ENCODE measurements at regions not wholly inside any gene's neighbourhood (a gene's known extent, or its start where the extent isn't known, plus 50 kb on each side); places are given as distances from the start of the nearest gene placed in this dataset.

DNA sequence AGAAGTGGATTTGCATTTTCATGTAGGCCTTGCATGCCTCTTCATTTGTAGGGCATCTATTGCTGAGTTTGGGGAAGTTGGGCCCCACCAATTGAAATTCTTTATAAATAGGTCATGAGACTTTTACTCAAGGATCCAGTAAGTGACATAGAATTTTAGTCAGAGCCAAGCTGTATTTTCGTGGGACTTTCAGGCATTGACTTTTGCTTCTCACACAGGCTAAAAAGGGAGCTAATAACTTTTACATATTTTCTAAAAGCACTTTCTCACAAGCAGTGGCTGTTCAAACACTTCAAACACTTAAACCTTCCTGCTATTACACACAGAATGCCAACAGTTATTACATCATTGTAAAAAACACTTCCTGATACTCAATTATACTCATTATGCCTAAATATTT, 260.5 kb downstream of the MSRB3 start:
- DNase-seq (ENCODE audit: low spot score) = no peak
- intact Hi-C loops (cut with DNase I) = no loop called here

- DNase-seq (ENCODE audit: low spot score) = no peak
- intact Hi-C loops (cut with DNase I) = no loop called here
Measured at GRCh38 chr12:65540140-65540539, 261.7 kb downstream of the MSRB3 start.

- intact Hi-C loops (cut with DNase I) = no loop called here
- no peak for DNase-seq (ENCODE audit: low spot score)
Measured at GRCh38 chr12:65546528-65546927, 268.0 kb downstream of the MSRB3 start.

DNA sequence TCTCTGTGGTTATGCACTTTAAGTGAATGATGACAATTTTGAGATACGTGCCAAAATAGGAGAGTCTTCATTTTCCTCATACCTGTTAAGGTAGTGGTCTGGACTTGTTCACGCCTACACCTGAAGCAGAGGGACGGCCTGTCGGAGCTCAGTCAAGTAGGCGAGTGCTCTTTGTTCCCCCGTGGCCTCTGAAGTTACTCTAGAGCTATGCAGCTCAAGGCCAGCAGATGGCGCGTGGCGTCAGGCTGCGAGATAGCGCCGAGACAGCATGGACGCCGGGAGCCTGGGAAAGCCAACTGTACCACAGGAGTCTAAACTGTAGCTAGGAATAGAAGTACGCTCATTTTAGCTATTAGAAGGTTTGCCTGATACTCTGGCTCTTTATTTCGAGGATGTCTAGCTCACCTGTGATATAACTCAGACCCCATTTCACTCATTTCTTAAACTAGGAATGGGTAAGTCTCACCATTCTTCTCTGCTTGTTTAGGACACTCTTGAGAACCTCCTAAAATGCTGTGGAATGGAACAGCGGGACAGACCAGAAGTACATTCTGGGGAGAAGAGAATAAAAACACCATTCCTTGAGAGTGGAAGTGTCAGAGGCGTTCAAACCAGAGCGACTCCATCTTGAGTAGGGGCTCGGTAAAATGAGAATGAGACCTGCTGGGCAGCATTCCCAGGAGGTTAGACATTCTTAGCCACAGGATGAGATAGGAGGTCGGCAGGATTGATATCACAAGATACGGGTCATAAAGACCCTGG, 267.4 kb upstream of the HMGA2 start:
- peak; percentile 92 for DNase-seq (ENCODE audit: low spot score)
- intact Hi-C loops (cut with DNase I) = loop anchor here in 1 of 2 donors (10.0 kb wide), 1 partner anchor 528 kb away; no protein-coding TSS in a partner anchor

GRCh38 chr12:65557438-65558181, 266.7 kb upstream of the HMGA2 start:
- DNase-seq (ENCODE audit: low spot score) = no peak
- intact Hi-C loops (cut with DNase I) = loop anchor here in 1 of 2 donors (10.0 kb wide), 1 partner anchor 527 kb away; no protein-coding TSS in a partner anchor

DNA sequence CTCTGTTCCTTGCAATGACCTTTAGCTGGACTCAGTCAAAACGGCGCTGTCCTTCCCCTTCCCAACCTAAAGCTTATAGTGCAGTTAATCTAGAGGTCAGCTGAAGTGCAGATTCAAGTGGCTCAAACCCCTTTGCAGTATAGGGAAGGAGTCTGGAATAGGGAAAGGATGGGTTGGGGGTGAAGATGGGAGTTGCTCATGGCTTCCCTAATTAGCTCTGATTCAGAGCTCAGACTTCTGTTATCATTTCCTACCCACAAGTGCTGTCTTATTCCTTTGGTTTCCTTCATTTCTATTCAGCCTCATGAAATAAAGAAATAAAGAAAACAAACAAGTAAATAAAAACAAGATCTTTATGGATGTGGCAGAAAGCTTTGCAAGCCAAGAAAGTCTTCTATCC, 264.0 kb upstream of the HMGA2 start:
- DNase-seq (ENCODE audit: low spot score) = no peak
- intact Hi-C loops (cut with DNase I) = no loop called here

DNA sequence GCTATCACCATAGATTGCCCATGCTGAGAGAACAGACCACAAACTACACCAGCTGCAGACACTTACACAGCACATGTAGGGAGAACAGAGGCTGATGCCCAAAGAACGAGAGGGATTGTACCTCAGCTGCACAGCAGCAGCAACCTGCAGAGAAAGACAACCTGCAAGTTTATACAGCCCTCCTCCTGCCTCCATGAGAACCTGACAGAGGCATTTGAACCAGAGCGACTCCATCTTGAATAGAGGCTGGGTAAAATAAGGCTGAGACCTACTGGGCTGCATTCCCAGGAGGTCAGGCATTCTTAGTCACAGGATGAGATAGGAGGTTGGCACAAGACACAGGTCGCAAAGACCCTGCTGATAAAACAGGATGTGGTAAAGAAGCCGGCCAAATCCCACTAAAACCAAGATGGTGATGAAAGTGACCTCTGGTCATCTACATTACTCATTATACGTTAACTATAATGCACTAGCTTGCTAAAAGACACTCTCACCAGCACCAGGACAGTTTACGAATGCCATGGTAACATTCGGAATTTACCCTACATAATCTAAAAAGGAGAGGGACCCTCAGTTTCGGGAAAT, 262.4 kb upstream of the HMGA2 start:
- DNase-seq (ENCODE audit: low spot score) = no peak
- intact Hi-C loops (cut with DNase I) = no loop called here

- intact Hi-C loops (cut with DNase I) = no loop called here
- DNase-seq (ENCODE audit: low spot score) = no peak
Measured at GRCh38 chr12:65565601-65566560, 258.4 kb upstream of the HMGA2 start.

DNA sequence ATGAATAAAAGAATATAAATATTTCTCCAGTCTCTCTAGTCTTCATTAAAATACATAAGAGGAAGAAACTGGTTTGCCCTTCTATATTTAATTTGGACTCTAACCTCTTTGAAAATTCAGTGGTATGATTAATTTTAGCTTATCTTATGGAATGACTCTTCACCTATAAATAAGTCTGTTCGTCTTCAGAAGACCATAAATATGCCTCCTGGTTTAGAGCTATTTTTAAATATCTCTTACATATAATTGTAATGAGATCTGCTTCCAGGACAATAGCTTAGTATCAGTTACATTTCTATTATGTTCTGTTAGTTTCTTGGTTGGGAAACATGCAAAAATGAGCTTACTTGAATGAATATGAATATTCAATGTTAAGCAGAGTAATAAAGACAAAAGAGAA, 257.5 kb upstream of the HMGA2 start:
- DNase-seq (ENCODE audit: low spot score) = no peak
- intact Hi-C loops (cut with DNase I) = no loop called here

- intact Hi-C loops (cut with DNase I) = no loop called here
- DNase-seq (ENCODE audit: low spot score) = no peak
Measured at GRCh38 chr12:65567820-65568219, 256.5 kb upstream of the HMGA2 start.

GRCh38 chr12:65568517-65568916, 255.8 kb upstream of the HMGA2 start:
- no peak for DNase-seq (ENCODE audit: low spot score)
- intact Hi-C loops (cut with DNase I) = no loop called here

DNA sequence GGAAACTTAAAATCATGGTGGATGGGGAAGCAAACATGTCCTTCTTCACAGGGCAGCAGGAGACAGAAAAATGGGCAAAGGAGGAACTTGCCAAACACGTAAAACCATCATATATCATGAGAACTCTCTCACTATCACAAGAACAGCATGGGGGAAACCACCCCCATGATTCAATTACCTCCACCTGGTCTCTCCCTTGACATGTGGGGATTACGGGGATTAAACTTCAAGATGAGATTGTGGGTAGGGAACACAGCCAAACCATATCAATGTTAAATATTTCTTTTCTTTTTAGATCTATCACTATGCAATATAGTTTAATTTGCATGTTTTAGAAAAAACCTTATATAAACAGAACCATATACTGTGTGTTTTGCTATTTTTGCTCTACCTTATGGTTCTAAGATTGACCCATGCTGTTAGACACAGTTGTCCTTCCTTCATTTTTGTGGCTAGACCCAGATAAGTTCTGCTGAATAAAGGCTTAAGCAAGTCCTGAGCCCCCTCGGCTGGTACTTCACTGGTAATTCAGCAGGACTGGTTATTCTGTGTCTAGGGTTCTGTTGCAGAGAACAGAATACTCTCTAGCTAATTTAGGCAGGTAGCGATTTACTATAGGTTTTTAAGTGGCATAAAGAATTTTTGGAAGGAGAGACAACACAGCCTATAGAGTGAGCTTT, 253.7 kb upstream of the HMGA2 start:
- DNase-seq (ENCODE audit: low spot score) = no peak
- intact Hi-C loops (cut with DNase I) = no loop called here

DNA sequence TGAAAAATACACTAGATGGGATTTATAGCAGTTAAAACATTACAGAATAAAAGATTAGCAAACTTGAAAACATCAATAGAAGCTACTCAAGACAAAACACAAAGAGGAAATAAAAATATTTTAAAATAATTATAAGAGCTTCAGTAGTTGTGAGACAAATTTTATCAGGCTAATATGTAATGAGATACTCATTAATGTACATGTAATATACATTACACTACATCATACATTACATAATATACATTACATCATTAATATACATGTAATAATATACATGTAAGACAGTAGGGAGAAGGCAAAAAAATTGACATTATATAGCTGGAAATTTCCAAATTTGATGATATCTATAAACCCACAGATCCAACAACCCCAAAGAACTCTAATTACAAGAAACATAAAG, 249.4 kb upstream of the HMGA2 start:
- intact Hi-C loops (cut with DNase I) = no loop called here
- DNase-seq (ENCODE audit: low spot score) = no peak

DNA sequence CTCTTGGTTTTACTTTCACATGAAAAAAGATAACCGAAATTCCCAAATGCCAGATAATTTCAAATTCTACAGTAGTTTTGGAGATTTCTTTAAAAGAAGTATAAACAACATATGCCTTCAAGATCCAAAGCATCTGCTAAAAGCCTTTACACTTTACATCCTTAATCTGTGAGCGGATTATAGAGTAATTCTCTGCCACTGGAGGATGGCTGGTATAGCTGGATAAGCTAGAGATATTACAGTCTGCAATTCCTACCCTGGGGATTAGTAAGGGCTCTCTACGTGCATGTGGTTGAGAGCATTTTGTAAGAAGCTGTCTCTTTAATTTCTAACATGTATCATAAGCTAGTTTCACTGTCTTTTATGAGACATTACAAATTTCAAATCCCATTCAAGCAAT, 240.3 kb upstream of the HMGA2 start:
- intact Hi-C loops (cut with DNase I) = no loop called here
- no peak for DNase-seq (ENCODE audit: low spot score)

DNA sequence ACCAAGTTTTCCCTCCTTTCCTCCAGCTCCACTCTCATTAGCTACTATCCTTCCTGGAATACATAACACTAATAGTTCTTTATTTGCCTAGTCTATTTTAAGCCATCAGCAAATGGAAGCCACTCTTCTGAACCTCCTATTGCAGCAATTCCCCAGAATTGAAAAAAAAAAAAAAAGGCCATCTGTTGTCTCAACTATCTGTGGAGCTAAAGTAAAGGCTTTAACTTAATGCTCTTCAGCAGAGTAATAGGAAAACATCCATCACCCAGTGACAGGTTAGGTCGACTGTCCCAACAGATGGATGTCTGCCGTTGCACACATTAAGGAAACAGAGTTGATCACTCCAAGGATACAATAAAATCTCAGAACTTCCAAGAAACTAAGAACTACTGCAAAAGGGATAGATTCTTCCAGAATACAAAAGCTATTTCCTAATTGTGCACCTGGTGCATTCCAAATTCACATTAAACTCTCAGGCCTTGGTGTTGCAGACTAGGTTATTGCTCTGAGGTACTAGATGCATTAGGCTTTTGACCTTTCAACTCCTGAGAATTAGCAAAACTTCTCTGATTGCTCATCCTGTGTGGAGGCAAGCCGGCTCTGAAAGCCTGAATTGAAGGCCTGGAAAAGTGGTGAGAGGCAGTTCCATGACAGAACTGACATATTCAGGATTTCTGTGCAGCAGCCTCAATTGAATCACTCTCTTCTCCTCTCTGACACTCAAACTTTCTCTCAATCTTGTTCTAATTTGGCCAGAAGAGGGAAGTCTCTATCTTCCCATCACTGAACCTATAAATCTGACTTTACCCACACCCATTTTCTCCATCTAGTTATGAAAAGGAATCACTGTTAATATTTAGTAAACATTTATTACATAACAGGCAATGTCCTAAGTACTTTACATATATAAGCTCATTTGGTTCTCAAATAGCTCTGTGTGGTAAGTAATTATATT, 238.4 kb upstream of the HMGA2 start:
- DNase-seq (ENCODE audit: low spot score) = no peak
- intact Hi-C loops (cut with DNase I) = no loop called here

GRCh38 chr12:65586796-65587195, 237.5 kb upstream of the HMGA2 start:
- no peak for DNase-seq (ENCODE audit: low spot score)
- intact Hi-C loops (cut with DNase I) = no loop called here

DNA sequence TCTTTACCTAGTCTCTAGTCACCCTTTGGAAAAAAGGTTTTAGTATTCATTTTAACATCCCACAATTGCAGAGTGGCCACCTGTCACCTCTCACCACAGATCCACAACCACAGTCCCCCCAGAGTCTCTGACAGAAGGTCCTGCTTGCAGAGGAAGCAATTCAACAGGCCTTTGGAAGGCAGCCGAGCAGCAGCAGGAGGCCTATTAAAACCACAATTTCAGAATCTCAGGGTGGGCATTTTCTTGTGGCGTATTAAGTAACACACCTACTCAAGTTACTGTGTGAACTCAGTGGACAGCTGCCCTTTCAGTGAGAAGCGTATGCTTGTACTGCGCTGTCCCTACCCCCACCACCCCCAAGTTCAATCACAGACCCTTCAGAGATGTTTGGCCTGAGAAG, 234.0 kb upstream of the HMGA2 start:
- no peak for DNase-seq (ENCODE audit: low spot score)
- intact Hi-C loops (cut with DNase I) = no loop called here

GRCh38 chr12:65592416-65592815, 231.9 kb upstream of the HMGA2 start:
- DNase-seq (ENCODE audit: low spot score) = no peak
- intact Hi-C loops (cut with DNase I) = no loop called here

All from posterior vena cava (tissue), 2 donors.